GM18517 (cell line): ENCODE measurements at regions not wholly inside any gene's neighbourhood (a gene's known extent, or its start where the extent isn't known, plus 50 kb on each side); places are given as distances from the start of the nearest gene placed in this dataset.
"Not testable (repeated sequence)": the region's sequence is repeated elsewhere in the genome, so short reads cannot be mapped to it uniquely, and the experiment has no call there.

ENCODE experiments used
- ATAC-seq: cut with Tn5 transposase; IDR thresholded peaks from one replicate; pipeline ENCODE4 v1.9.1; 2021; ENCODE audit warnings: mild to moderate bottlenecking, moderate library complexity; ENCODE audit not compliant: unreplicated experiment

- ATAC-seq: no peak
Observed at GRCh38 chr21:33994373-33994772, 78.8 kb upstream of the ATP5PO start.

- no peak for ATAC-seq
Observed at GRCh38 chr21:33993286-33994231, 78.0 kb upstream of the ATP5PO start.

- ATAC-seq: not testable (repeated sequence)
Observed at GRCh38 chr21:33992412-33992811, 76.8 kb upstream of the ATP5PO start.

- no peak for ATAC-seq
Observed at GRCh38 chr21:33991133-33991532, 75.5 kb upstream of the ATP5PO start.

GRCh38 chr21:33989440-33989839 is 73.8 kb upstream of the ATP5PO start:
- no peak for ATAC-seq

- no peak for ATAC-seq
Observed at GRCh38 chr21:33988237-33989017, 72.8 kb upstream of the ATP5PO start.

GRCh38 chr21:33987461-33987860 is 71.9 kb upstream of the ATP5PO start:
- ATAC-seq: no peak

- no peak for ATAC-seq
Observed at GRCh38 chr21:33985117-33986050, 69.8 kb upstream of the ATP5PO start.

- ATAC-seq: no peak
Observed at GRCh38 chr21:33984021-33984481, 68.4 kb upstream of the ATP5PO start.

GRCh38 chr21:33981391-33982101 is 65.9 kb upstream of the ATP5PO start:
- no peak for ATAC-seq

GRCh38 chr21:33980276-33980916 is 64.8 kb upstream of the ATP5PO start:
- ATAC-seq: no peak

GRCh38 chr21:33978585-33978984 is 63.0 kb upstream of the ATP5PO start:
- ATAC-seq: no peak

GRCh38 chr21:33977721-33978369 is 62.2 kb upstream of the ATP5PO start:
- ATAC-seq: no peak

GRCh38 chr21:33977017-33977720 is 61.6 kb upstream of the ATP5PO start:
- ATAC-seq: no peak

- ATAC-seq: peak; percentile 39
Observed at GRCh38 chr21:33976082-33977016, 60.7 kb upstream of the ATP5PO start.

GRCh38 chr21:33975548-33976081 is 60.0 kb upstream of the ATP5PO start:
- ATAC-seq: peak; percentile 84
